SK-N-MC (cell line): ENCODE measurements at regions not wholly inside any gene's neighbourhood (a gene's known extent, or its start where the extent isn't known, plus 50 kb on each side); places are given as distances from the start of the nearest gene placed in this dataset.
"Not testable (repeated sequence)": the region's sequence is repeated elsewhere in the genome, so short reads cannot be mapped to it uniquely, and the experiment has no call there.

ENCODE experiments used
- DNase-seq: peaks from one replicate; pipeline ENCODE4 v3.0.0-alpha.2; 2011; ENCODE audit warnings: low read depth, low spot score
- H3K27ac ChIP-seq: fragments of 200-600 bp; sonication (generic); 2 replicates; pipeline ENCODE4 v1.5.1; 2016; ENCODE audit warnings: mixed run types
- H3K36me3 ChIP-seq: fragments of 200-600 bp; sonication (generic); 2 replicates; pipeline ENCODE4 v1.6.1; 2017; ENCODE audit warnings: antibody characterized with exemption, low read length, mixed read lengths; ENCODE audit not compliant: insufficient read depth
- H3K4me3 ChIP-seq: fragments of 200-600 bp; sonication (generic); 2 replicates; pipeline ENCODE4 v1.5.1; 2016
- H3K9ac ChIP-seq: fragments of 200-600 bp; sonication (generic); 2 replicates; pipeline ENCODE4 v1.8.0; 2017; ENCODE audit warnings: mixed run types, mixed read lengths; ENCODE audit not compliant: insufficient read length
- H3K9me3 ChIP-seq: fragments of 200-600 bp; sonication (generic); 2 replicates; pipeline ENCODE4 v1.6.1; 2017; ENCODE audit warnings: low read depth, mild to moderate bottlenecking, antibody characterized with exemption, low read length, moderate library complexity, mixed read lengths
- EZH2 ChIP-seq: fragments of 200-600 bp; sonication (generic); IDR thresholded peaks from one replicate; pipeline ENCODE4 v1.6.1; 2017; ENCODE audit warnings: antibody characterized with exemption
- FOXP2 ChIP-seq: optimal IDR thresholded peaks from 2 replicates; pipeline ENCODE3; 2011; ENCODE audit warnings: mild to moderate bottlenecking, moderate library complexity; ENCODE audit not compliant: insufficient read depth; ENCODE audit errors: extremely low read length, control extremely low read depth
- POLR2AphosphoS5 ChIP-seq: IDR thresholded peaks from 2 replicates; pipeline ENCODE4 v1.6.1; 2012; ENCODE audit warnings: mild to moderate bottlenecking, low read depth, low read length, borderline replicate concordance

DNA sequence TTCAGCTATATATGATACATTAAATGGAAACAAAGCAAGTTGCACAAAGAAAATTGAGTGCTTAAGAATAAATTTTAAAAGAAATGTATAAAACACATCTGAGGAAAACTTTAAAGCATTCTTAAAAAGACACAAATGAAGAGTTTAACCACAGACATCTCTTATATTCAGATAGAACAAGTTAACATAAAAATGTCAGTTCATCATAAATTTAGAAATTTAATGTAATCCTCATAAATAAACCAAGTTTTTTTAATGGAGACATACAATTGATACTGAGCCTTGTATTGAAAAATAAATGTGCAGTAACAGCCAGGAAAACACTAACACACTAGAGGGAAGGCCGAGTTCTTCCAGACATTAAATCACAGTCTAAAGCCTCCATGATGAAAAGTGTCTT, 243.9 kb upstream of the MKLN1 start:
- TF ChIP-seq EZH2 (no peak), POLR2AphosphoS5 (no peak), FOXP2 (no peak)
- Histone ChIP-seq H3K27ac (no peak overlapping the region), H3K9me3 (no peaks in the 10 kb centered on the region; the same call in 1 of the 2 replicates), H3K9ac (no peak overlapping the region), H3K36me3 (peaks cover 28% of the 10 kb centered on the region), H3K4me3 (no peak overlapping the region)
- DNase-seq: no peak

DNA sequence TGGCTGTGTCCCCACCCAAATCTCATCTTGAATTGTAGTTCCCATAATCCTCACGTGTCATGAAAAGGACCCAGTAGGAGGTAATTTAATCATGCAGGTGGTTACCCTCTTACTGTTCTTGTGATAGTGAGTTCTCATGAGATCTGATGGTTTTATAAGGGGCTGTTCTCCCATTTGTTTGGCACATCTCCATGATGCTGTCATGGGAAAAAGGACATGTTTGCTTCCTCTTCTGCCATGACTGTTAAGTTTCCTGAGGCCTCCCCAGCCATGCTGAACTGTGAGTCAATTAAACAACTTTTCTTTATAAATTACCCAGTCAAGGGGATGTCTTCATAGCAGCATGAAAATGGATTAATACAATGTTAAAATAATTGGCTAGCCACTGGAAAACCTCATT, 243.3 kb upstream of the MKLN1 start:
- DNase-seq, H3K27ac ChIP-seq, H3K9me3 ChIP-seq, H3K9ac ChIP-seq, H3K4me3 ChIP-seq: not testable (repeated sequence)
- H3K36me3 ChIP-seq: peaks cover 29% of the 10 kb centered on the region

DNA sequence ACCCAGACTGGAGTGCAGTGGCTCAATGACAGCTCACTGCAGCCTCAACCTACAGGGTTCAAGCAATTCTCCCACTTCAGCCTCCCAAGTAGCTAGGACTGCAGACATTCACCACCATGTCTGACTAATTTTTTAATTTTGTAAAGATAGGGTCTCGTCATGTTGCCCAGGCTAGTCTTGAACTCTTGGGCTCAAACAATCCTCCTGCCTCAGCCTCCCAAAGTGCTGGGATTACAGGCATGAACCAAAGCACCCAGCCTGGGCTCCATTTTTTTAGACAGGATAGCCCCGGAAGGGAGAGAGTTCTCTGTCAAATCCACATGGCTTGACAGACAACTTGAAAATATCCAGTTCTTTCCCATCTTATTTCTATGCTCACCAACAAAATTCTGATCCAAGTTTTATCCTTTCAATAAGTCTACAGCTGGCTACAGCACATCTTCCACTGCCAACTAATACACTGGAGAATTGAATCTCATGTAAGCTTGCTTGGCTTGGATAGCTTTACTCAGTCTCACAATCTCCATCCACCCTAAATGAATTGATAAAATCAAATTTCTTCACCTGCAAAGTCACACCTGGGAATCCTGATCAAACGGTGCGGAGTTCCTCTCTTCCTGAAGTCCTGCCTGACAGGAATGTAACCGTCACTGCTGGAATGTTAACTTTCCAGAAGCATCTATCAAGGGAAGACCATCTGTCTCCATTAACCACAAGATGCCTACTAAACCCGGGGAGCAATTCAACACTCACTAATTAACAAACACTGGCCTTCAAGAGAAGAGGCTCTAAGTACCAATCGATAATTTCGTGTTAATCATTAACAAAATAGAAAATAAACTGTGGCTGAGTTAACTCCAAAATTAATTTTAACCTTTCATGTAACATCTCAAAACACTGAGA, 239.7 kb upstream of the MKLN1 start:
- Histone ChIP-seq H3K9me3 (no peaks in the 10 kb centered on the region; the same call in 1 of the 2 replicates), H3K9ac (no peak overlapping the region), H3K36me3 (peaks cover 31% of the 10 kb centered on the region), H3K27ac (no peak overlapping the region), H3K4me3 (no peak overlapping the region)
- TF ChIP-seq FOXP2 (no peak), POLR2AphosphoS5 (no peak), EZH2 (no peak)
- DNase-seq: no peak

DNA sequence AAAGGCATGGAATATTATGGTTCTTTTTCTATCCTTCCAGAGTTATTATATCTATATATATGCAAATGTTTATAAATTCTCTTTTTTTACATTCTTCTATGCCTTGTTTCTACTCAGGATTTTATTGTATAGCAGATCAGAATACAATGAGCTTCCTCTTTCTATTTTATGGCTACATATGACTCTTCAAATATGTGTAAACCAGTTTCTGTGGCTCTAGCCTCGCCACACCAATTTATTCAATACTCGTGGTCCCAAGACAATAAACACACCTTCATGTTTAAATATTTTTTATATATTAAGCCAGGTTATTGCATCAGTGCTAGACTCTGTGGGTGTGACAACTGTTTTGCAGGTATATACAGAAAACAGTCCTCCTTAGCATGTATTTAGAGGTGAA, 237.5 kb upstream of the MKLN1 start:
- Histone ChIP-seq H3K4me3 (no peak overlapping the region), H3K9ac (no peak overlapping the region), H3K27ac (no peak overlapping the region), H3K9me3 (no peaks in the 10 kb centered on the region; the same call in 1 of the 2 replicates), H3K36me3 (peaks cover 18% of the 10 kb centered on the region)
- no peak for TF ChIP-seq FOXP2
- no peak for TF ChIP-seq POLR2AphosphoS5
- TF ChIP-seq EZH2: no peak
- no peak for DNase-seq

DNA sequence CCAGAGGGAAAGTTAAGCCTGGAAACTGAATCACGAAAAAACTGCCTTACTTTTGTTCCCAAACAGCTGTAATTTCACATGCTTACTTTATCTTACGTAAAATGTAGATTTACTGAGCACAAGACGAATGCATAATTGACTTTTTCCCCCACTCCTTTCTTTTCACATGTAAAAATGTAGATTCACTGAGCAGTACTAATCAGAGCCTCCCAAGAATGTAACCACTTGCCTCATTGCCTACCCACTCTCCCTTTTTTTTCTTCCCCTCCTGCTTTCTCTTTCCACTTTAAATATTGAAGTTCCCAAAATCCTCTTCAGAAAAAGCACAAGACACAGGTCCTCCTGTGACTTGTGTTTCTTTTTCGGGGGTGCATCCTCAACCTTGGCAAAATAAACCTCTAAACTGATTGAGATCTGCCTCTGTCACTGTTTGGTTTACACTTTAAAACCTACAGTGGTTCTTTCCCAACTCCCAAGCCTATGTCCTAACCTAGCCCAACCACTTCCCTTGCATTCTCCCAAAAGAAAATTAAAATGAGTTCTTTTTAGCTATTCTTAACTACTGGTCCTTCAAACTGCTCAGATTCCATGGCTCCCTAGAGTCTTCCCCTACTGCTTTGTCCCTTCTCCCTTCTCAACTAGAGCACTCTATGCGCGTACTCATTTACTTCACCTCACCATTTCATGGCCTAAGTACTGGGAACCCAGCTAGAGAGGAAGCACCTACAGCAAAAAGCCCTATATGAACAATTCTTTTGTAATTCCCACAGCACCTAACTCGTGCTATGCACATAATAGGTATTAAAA, 236.6 kb upstream of the MKLN1 start:
- no peak overlapping the region for H3K4me3 ChIP-seq
- no peaks in the 10 kb centered on the region for H3K9me3 ChIP-seq
- peaks cover 12% of the 10 kb centered on the region for H3K36me3 ChIP-seq
- H3K9ac ChIP-seq: no peak overlapping the region
- H3K27ac ChIP-seq: peak overlapping the region; percentile 55
- TF ChIP-seq POLR2AphosphoS5: no peak
- TF ChIP-seq EZH2: no peak
- TF ChIP-seq FOXP2: no peak
- DNase-seq: no peak

DNA sequence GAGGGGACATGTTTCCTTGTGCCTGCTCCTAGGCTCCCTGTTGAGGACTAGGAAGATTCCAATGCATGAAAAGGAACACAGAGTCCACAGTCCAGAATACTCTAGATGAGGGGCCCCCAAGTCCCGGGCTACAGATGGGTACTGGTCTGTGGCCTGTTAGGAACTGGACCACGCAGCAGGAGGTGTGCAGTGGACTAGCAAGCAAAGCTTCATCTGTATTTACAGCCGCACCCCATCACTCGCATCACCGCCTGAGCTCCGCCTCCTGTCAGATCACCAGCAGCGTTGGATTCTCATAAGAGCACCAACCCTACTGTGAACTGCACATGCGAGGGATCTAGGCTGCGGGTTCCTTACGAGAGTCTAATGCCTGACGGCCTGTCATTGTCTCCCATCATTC, 233.0 kb upstream of the MKLN1 start:
- no peak overlapping the region for H3K27ac ChIP-seq
- no peaks in the 10 kb centered on the region; the same call in 1 of the 2 replicates for H3K36me3 ChIP-seq
- no peak overlapping the region for H3K9ac ChIP-seq
- no peak for TF ChIP-seq FOXP2
- TF ChIP-seq EZH2: no peak
- TF ChIP-seq POLR2AphosphoS5: no peak
- H3K9me3 ChIP-seq: no peaks in the 10 kb centered on the region
- no peak overlapping the region for H3K4me3 ChIP-seq
- no peak for DNase-seq

DNA sequence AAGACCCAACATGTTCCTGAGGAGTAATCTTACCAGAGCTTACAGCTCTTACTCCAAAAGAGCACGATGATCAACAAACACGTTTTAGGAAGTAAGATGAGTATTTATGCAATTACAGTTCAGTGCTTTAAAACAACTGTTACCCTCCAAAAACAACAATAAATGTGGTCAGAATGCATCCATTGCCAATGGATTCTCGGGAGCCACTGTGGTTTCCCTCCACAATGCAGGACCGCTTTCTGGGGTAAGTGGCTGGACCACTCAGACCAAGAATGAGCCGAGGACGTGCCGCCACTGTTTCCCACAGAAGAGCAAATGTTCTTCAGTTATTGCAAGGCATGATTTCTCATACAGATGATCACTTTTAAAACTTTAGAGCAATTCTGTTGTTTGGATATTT, 232.3 kb upstream of the MKLN1 start:
- no peak overlapping the region for H3K27ac ChIP-seq
- TF ChIP-seq POLR2AphosphoS5 (no peak), EZH2 (no peak)

DNA sequence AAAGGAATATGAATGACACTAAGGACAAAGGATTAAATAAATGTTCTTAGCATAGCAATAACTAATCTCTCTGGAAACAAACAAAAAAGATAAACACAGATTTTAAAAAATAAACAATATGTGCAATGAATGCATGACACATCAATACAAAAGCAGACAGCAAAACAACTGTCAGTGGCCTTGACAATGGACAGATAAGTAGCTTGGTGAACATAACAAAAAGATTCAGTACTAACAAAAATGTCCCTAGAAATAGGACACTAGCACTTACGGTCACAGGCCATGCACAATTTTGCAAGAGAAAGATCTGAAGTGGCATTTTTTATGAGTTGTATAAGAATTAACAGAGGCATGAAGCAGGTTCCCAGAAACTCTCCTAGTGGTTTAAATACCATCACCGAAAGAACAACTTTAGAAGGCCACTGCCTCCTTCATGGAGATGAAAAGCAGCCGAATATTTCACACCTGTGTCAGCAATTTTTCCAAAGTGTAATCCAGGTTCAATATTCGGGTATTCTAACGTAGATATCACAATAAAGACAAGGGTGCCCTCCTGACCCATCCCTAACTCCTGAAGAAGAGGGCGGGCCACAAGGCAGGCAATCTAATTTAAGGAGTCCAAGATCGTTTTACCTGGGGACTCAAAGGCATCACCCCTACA, 231.3 kb upstream of the MKLN1 start:
- Histone ChIP-seq H3K9me3 (no peaks in the 10 kb centered on the region), H3K4me3 (no peak overlapping the region), H3K36me3 (0 out of 2 replicates have a peak, but pooled peaks cover 5% of the 10 kb centered on the region), H3K27ac (no peak overlapping the region), H3K9ac (no peak overlapping the region)
- TF ChIP-seq POLR2AphosphoS5: no peak
- no peak for TF ChIP-seq FOXP2
- TF ChIP-seq EZH2: no peak
- no peak for DNase-seq

More for the DNA sequence above, 232.3 kb upstream of the MKLN1 start:
- Histone ChIP-seq H3K4me3 (no peak overlapping the region), H3K36me3 (0 out of 2 replicates have a peak, but pooled peaks cover 4% of the 10 kb centered on the region), H3K9me3 (no peaks in the 10 kb centered on the region), H3K9ac (no peak overlapping the region)
- no peak for DNase-seq
